NCI-H2029 (cell line): ENCODE measurements at regions not wholly inside any gene's neighbourhood (a gene's known extent, or its start where the extent isn't known, plus 50 kb on each side); places are given as distances from the start of the nearest gene placed in this dataset.
A peak's percentile ranks its signal among the peaks of the same experiment; 100 is the strongest.
"Not testable (repeated sequence)": the region's sequence is repeated elsewhere in the genome, so short reads cannot be mapped to it uniquely, and the experiment has no call there.

Source experiments
- DNase-seq: peaks from one replicate; lab custom pipeline; 2025; lab: John Stamatoyannopoulos, UW

DNA sequence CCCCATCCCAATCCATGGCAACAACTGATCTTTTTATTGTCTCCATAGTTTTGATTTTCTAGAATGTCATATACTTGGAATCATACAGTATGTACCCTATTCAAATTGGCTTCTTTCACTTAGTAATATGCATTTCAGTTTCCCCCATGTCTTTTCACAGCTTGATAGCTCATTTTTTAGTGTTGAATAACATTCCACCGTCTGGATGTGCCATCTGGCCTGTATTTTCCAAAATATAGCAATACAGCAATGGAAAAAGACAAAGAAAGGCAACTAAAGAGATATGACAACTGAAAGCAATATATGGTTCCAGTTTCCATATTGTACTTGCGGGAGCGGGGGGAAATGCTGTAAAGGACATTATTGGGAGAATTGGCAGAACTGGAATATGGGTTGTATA lies 166.4 kb upstream of the NT5E start:
- DNase-seq, result no peak

DNA sequence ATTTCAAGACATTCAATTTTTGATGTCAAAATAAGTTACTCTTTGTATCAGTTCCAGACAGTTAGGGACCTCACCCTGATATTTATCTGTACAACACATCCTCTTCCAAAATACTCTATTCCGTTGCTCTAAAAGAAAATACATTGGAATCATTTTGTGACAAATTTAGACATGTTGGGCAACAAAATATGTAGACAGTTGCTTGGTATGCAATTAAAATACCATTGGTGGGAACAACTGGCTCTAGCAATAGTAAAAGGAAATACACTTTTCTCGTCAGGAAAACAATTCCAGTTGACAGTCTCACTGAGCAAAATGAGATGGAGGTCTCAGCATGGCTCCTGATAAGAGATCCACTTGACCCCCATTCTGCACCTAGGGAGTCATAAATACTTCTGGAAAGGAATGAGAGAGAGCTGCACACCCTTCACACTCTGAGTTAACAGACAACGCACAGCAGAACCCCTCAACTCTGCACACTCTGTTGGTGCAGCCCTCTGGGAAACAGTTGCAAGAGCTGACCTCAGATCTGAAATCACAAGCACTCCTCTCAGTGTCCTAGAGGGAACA lies 171.3 kb upstream of the NT5E start:
- DNase-seq, result no peak

DNA sequence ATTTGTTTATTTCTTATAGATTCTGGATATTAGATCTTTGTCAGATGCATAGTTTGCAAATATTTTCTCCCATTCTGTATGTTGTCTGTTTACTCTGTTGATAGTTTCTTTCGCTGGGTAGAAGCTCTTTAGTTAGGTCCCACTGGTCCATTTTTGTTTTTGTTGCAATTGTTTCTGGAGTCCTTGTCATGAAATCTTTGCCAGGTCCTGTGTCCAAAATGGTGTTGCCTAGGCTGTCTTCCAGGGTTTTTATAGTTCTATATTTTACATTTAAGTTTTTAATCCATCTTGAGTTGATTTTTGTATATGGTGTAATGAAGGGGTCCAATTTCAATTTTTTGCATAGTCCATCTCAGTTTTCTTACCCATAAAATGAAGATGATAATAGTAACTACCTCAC lies 173.9 kb upstream of the NT5E start:
- not testable (repeated sequence) for DNase-seq

DNA sequence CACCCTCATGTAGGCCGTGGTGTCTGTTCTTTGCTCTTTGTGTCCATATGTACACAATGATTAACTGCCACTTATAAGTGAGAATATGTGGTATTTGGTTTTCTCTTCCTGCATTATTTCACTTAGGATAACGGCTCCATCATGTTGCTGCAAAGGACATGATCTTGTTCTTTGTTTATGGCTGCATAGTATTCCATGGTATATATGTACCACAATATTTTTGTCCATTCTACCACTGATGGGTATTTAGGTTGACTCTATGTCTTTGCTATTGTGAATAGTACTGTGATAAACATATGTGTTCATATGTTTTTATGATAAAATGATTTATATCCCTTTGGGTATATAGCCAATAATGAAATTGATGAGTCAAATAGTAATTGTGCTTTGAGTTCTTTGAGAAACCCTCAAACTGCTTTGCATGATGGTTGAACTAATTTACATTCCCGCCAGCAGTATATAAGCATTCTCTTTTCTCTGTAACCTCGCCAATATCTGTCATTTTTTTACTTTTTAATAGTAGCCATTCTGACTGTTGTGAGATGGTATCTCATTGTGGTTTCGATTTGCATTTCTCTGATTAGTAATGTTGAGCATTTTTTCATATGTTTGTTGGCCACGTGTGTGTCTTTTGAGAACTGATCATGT lies 174.4 kb upstream of the NT5E start:
- no peak for DNase-seq

DNA sequence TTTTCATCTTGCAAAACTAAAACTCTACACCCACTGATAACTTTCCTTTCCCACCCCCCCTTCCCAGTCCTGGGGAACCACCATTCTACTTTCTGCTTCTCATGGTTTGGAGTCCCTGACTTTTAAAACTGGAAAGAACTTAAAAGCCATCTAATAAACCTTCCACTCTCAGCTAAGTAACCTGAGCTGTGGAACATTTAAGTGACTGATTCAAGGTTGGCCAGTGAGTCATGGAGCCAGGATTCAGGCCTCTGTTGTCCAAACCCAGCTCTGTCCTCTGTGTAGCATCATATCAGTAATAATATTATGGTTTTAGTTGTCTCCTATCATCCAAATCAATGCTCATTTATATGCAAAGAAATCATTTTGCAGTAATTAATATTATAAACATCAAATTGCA lies 176.0 kb upstream of the NT5E start:
- DNase-seq, result no peak

DNA sequence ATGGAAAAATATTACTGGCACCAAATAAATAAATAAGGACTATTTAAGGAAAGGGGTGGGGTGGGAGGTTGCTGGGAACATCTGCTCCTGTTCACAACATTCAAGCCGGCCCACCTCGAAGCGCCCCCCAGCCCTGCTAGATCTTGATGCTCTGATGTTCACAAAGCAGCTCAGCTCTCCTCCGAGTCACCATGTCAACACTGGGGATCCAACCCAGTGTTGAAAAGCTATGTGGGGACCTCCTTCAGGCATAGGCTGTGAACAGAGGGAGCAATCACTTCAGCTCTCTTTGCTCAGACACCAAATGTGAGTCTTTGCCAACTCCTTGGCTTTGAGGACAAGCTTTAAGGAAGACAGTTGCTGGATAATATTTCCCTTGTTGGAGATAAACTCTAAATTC lies 176.8 kb upstream of the NT5E start:
- DNase-seq, result no peak

DNA sequence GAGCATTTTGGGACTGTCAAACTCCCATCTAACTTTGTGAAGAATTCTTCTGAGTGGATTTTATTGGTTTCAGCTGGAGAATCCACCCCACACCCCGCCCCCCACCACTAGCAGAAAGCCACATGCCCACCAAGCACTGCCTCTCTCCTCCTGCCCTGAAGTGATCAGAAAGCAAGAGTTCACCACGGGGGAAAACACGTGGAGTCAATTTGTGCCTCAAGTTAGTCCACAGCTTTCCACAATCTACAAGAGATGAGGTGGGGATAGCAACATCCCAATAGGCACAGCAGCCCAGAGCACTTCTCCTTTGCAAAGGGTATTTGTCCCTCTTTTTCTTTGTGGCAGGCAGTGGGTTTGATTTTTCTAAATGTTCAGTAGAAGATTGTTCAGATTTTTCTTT lies 177.3 kb upstream of the NT5E start:
- no peak for DNase-seq

DNA sequence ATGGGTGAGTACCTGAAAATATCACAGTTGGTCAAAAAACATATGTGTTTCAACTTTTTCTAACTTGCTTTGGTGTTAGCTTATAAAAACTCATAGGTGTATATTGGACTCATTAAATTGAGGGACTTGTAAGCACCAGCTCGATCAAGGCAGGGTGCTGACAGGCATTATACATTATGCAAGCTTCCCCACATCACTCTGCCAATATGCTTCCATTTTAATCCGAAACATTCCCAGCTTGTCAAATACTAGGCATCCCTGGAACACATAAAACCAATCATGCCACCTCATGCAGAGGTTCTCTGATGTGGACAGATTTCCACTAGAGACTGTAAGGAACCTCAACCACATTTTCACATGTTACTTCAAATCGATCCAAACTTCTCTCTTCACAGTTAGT lies 187.3 kb upstream of the NT5E start:
- no peak for DNase-seq

DNA sequence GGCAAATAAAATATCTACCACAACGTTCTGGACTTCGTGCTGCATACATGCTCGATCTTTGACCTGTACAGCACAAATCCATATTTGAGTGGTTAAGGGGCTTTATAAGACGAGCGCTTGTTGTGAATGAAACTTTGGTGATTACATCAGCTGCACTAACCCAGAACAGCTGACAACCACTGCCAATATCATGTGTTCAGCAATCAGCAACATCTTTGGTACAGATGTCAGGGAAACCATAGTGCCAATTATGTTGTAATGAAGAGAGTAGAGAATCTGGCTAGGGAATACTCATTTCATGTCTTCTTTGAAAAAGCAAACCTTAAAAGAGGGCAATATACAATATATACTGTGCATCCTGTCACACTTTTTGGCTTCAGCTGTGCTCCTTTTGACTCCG lies 188.6 kb upstream of the NT5E start:
- DNase-seq, result no peak

DNA sequence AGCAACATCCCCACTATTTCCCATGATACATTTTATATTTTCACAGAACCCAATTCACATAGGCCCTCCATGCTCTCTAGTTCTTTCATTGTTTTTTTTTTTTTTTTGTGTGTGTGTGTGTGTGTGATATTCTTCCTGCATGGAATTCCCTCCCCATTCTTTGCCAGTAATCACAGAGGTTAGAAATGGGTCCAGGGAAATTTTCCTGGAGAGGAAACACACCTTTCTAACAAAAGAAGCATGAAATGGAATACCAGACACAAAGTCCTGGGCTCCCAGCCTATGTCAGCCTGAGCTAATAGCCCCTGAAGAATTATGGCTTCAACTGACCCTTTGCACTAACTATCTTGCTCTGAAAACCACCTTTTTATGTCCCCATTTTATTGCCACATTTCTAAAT lies 194.2 kb upstream of the NT5E start:
- DNase-seq, result no peak

DNA sequence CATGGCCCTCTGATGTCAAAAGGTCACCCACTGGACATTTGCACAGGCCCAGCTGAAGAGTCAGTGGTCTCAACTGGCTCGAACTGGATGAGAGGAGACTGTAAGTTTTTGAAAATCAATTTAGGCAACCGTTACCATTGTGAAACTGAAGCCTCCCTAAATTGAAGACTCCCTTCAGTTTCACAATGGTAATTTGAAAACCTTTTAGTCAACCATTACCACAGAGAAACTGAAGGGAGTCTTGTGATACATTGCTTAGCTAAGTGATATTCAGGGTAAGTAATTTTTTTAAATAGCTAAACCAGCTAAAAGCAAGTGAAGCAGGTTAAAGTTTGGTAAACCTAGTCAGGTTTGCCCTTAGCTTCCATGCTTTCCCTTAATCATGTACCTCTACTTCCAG lies 197.3 kb upstream of the NT5E start:
- no peak for DNase-seq

DNA sequence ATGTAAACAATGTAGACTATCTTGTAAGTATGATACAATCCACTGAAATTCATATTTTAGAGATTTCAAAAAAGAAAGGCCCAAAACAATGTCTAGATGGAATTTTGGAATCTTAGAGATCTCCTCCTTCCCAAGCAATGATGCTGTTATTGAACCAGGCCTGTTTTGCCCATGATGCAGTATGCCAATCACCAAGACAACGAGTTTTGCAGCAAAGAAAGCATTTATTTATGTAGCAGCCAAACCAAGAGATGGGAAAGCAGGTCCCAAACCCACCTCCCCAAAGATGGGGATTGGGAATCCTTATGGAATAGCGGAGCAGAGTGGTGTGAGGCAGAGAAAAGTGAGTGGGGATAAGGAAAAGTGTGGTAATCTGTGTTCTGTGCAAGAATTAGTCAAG lies 197.8 kb upstream of the NT5E start:
- no peak for DNase-seq

DNA sequence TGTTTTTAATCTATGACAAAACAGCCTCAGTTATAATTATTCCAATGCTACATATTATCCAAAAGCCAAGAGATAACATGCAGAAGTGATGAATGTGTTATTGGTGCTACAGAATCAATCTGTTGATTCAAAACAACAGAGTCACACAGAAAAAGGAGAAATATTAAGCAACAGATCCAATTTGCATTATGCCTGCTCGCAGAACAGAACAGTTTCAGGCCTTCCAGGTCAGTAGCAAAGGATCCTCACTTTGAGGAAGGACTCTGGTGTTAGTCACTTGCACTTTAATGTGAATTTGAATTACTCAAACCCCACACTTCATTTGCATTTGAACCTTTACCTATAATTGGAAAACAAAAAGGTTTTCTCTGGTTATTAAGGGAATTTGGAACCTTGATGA lies 198.6 kb upstream of the NT5E start:
- DNase-seq, result no peak

DNA sequence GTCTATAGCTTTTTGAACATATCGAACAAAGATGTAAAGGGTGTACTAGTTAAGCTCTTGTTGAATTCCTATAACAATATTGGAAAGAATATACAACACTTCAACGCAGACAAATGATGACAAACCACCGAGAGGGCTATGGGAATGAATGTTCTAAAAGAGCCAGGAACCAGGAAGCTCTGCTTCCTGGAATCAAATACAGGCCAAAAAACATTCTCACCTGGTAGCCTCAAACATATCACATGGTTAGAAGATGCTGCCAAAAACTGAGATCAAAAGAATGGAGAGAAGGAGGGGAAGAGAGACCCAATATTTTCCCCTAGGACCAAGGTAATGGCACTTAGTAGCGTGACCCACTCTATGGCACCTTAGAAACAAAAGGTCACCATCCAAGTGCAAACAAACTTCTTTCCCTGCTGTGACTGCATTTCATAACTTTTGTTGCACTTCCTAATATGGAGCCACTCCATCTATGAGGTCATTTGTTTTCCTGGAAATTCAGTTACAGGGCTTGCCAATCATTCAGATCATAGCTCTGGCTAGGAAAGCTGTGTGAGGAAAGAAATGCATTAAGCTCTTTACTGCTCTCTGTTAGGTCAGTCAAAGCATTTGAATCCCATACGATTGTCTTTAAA lies 199.2 kb upstream of the NT5E start:
- DNase-seq, result peak; percentile 11

DNA sequence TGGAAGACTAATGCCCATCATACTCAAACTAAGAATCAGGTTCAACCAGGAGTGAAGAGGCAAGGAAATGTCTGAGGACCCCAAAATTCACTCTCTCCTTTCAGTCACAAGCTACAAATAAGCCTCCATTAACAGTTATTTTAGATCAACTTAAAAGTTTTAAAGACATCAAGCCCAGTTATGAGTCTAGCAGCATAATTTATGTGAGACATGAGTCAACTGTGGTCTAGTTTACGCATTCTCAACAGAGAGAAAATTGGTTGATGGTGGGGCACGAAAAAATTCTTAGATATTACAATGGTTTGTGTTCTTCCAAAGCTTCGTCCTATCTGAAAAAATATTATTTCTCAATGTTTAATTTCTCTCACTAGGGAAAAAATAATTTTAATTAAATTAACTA lies 204.9 kb upstream of the NT5E start:
- DNase-seq, result no peak

DNA sequence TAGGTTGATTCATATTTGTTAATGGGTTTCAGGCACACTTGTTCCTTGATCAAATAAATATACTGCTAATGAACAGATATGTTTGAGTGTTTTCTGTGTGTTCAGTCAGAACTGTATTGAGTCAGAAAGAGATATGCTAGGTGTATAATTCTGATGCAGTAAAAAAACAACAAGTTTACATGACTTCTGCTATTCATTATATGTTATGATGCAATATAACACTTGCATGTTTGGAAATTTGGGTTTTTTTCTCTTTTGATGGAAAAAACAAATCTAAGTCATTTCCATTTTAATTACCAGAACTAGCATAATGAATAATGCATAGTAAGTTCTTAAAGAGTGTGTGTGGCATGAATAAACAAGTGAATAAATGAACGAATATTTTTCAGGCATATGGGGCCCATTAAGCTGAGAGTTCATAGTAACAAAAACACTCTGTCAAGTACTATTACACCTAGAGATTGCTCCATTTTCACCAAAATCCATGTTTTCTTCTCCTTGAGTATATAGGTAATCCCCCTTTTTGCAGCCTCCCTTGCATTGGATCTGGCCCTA lies 208.3 kb upstream of the NT5E start:
- DNase-seq, result no peak

DNA sequence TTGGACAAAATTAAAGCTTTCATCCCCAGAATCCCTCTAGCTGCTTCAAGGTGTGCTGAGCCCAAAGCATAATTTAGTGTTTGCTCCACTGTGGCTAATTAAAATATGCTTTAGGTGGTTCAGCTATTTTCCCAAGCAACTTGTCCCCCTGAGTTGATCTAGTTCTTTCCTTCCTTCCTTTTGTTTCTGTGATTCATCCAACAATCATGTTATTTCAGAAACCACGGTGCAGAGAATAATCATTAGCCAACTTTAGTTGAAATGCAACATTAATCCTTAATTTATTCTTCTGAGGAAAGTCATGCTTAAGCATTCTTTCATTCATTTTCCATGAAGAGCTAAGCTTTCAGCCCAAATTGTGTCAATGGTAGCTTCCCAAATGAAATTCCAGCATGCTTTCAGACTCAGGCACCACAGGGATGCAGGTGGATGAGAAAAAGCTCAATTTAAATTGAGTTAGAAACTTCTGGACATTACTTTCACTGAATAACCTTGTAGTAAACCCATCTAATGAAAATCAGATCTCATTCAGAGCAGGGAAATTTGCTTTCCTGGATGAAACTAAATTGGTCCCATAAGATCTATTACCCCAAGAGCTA lies 209.0 kb upstream of the NT5E start:
- DNase-seq, result no peak

DNA sequence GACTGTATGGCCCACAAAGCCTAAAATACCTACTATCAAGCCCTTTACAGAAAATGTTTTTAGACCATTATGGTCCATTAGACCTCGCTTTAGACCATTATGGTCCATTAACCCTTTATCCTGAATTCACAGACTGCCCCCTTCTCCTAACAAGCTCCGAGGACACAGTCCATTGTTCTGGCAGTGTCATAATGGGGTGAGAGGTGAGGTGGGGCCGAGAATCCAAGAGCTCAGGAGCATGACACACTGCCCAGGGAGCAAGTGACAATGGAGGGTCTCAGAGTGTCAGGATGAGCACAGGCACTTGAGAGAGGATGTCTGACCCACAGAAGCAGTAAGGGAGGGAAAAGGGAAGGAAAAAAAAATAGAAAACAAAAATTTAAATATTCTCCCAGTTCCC lies 212.4 kb upstream of the NT5E start:
- DNase-seq, result no peak

DNA sequence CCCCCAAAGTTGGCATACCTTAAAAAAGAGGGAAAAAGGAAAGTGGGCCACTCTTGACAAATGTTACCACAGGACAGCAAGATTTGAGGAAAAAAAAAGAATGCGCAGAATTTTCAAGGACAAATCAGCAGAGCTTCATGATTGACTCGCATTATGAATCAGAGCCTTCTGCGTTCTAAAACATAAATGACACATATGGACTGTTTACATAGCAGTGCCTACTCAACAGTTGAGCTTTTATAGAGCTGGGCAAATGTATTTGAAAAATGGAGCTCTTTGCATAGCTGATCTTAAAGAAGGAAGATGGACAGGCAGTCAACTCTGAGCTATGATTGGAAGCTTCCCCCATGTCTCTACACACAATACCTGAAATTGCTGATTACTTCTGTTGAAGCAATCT lies 213.2 kb upstream of the NT5E start:
- DNase-seq, result no peak

DNA sequence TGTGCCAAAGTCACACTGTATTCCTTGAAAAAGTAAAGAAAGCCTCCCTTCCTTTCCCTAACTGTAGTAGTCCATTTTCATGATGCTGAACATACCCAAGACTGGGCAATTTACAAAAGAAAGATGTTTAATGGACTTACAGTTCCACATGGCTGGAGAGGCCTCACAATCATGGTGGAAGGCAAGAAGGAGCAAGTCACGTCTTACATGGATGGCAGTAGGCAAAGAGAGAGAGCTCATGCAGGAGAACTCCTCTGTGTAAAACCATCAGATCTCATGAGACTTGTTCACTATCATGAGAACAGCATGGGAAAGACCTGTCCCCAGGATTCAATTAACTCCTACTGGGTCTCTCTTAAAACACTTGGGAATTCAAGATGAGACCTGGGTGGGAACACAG lies 222.5 kb upstream of the NT5E start:
- not testable (repeated sequence) for DNase-seq

DNA sequence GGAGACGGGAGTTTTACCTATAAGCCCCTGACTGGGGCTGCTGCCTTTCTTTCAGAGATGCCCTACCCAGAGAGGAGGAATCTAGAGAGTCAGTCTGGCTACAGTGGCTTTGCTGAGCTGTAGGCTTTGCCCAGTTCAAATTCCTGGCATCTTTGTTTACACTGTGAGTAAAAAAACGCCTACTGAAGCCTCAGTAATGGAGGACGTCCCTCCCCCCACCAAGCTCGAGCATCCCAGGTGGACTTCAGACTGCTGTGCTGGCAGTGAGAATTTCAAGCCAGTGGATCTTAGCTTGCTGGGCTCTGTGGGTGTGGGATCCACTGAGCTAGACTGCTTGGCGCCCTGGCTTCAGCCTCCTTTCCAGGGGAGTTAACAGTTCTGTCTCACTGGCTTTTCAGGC lies 237.1 kb upstream of the NT5E start:
- not testable (repeated sequence) for DNase-seq

DNA sequence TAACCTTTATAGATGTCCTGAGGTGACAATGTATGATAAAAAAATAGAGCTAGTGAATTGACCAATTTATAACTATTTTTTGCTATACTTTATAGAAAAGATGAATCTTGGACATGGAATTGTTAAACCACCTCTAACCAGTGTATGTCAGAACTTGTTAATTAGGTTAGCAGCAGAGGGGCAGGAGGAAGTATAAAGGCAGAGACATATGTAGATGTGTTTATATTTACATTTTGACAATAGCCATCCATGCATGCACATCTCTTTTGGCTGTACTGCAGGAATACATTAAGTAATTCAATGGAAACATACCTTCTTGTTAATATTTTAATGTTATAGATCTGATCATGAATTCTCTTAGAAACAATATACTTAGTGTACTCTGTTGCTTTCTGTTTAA lies 254.6 kb upstream of the NT5E start:
- no peak for DNase-seq

DNA sequence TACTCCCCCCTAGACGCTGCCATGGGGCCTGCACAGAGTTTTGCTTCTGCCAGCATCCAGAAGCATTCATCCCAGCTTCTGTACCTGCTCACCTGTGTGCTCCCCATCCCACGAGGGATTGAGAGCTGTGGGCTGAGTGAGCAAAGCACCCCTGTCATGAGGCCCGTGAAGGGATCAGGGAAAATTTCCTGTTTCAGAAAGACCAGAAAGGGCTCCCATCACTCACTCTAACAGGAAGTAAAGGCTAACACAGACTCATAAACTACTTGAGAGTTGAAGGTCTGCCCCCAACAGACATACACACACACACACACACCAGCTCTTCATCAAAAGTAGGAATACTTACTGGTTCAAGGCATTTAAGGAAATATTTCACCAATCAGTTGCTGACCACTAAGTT lies 256.5 kb upstream of the NT5E start:
- DNase-seq, result no peak
